ENCODE measurements at regions not wholly inside any gene's neighbourhood (a gene's known extent, or its start where the extent isn't known, plus 50 kb on each side); places are given as distances from the start of the nearest gene placed in this dataset.
"Not testable (repeated sequence)": the region's sequence is repeated elsewhere in the genome, so short reads cannot be mapped to it uniquely, and the experiment has no call there.

- DNase-seq (ENCODE audit: insufficient read length): no peak
- TF ChIP-seq TAF1 (IDR thresholded peaks at IDR 0.05; ENCODE audit: borderline replicate concordance, low read depth, low read length): no peak
- TF ChIP-seq POLR2A (IDR thresholded peaks at IDR 0.05; ENCODE audit: low read depth, low read length): no peak
- no peak for TF ChIP-seq POLR2AphosphoS5 (IDR thresholded peaks at IDR 0.05; ENCODE audit: low read depth, low read length)
- no peak for FAIRE-seq
These were observed 96.6 kb downstream of the GATA3 start for GRCh38 chr10:8151086-8151485.

- TF ChIP-seq TAF1 (IDR thresholded peaks at IDR 0.05; ENCODE audit: borderline replicate concordance, low read depth, low read length) (no peak), POLR2A (IDR thresholded peaks at IDR 0.05; ENCODE audit: low read depth, low read length) (no peak), POLR2AphosphoS5 (IDR thresholded peaks at IDR 0.05; ENCODE audit: low read depth, low read length) (no peak)
- peak; percentile 65 for FAIRE-seq
These were observed 102.4 kb downstream of the GATA3 start for GRCh38 chr10:8156918-8157317.

GRCh38 chr10:8158193-8159071 lies 103.9 kb downstream of the GATA3 start:
- TF ChIP-seq POLR2AphosphoS5 (IDR thresholded peaks at IDR 0.05; ENCODE audit: low read depth, low read length): no peak
- TF ChIP-seq TAF1 (IDR thresholded peaks at IDR 0.05; ENCODE audit: borderline replicate concordance, low read depth, low read length): no peak
- no peak for TF ChIP-seq POLR2A (IDR thresholded peaks at IDR 0.05; ENCODE audit: low read depth, low read length)
- FAIRE-seq: no peak
- DNase-seq (ENCODE audit: insufficient read length): no peak

More at GRCh38 chr10:8156918-8157317, 102.4 kb downstream of the GATA3 start:
- DNase-seq (ENCODE audit: insufficient read length): no peak

- FAIRE-seq (peak; percentile 17), DNase-seq (ENCODE audit: insufficient read length) (no peak)
- no peak for TF ChIP-seq POLR2AphosphoS5 (IDR thresholded peaks at IDR 0.05; ENCODE audit: low read depth, low read length)
- no peak for TF ChIP-seq TAF1 (IDR thresholded peaks at IDR 0.05; ENCODE audit: borderline replicate concordance, low read depth, low read length)
- no peak for TF ChIP-seq POLR2A (IDR thresholded peaks at IDR 0.05; ENCODE audit: low read depth, low read length)
These were observed 105.1 kb downstream of the GATA3 start for GRCh38 chr10:8159341-8160165.

- no peak for FAIRE-seq
- DNase-seq (ENCODE audit: insufficient read length): no peak
- TF ChIP-seq POLR2A (IDR thresholded peaks at IDR 0.05; ENCODE audit: low read depth, low read length) (no peak), POLR2AphosphoS5 (IDR thresholded peaks at IDR 0.05; ENCODE audit: low read depth, low read length) (no peak), TAF1 (IDR thresholded peaks at IDR 0.05; ENCODE audit: borderline replicate concordance, low read depth, low read length) (no peak)
These were observed 109.3 kb downstream of the GATA3 start for GRCh38 chr10:8163824-8164223.

DNA sequence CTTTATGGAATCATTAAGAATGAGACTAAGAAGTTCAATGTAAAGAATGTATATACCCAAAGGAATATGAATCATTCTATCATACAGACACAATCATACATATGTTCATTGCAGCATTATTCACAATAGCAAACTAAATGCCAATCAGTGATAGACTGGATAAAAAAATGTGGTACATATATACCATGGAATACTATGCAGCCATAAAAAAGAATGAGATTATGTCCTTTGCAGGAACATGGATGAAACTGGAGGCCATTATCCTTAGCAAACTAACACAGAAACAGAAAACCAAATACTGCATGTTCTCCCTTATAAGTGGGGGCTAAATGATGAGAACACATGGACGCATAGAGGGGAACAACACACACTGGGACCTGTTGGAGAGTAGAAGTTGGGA lies 110.2 kb downstream of the GATA3 start:
- not testable (repeated sequence) for FAIRE-seq; DNase-seq (ENCODE audit: insufficient read length)

DNA sequence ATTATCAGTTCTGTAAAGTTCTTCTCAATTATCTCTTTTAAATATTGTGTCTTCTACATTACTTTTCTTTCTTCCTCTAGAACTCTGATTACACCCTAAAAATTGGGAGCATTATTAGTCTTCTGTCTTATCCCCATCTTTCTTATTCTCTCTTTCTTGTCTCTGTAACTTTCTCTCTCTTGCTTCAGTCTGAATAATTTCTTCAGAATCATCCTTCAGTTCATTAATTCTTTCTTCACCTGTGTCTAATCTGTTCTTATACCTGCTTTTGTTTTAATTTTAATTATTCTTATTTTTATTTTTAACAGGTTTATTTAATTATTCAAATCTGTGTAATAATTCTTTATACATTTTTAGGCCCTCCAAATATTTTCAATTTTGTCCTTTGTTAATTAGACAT lies 114.3 kb downstream of the GATA3 start:
- TF ChIP-seq TAF1 (IDR thresholded peaks at IDR 0.05; ENCODE audit: borderline replicate concordance, low read depth, low read length): no peak
- no peak for TF ChIP-seq POLR2AphosphoS5 (IDR thresholded peaks at IDR 0.05; ENCODE audit: low read depth, low read length)
- TF ChIP-seq POLR2A (IDR thresholded peaks at IDR 0.05; ENCODE audit: low read depth, low read length): no peak
- no peak for FAIRE-seq
- DNase-seq (ENCODE audit: insufficient read length): no peak

DNA sequence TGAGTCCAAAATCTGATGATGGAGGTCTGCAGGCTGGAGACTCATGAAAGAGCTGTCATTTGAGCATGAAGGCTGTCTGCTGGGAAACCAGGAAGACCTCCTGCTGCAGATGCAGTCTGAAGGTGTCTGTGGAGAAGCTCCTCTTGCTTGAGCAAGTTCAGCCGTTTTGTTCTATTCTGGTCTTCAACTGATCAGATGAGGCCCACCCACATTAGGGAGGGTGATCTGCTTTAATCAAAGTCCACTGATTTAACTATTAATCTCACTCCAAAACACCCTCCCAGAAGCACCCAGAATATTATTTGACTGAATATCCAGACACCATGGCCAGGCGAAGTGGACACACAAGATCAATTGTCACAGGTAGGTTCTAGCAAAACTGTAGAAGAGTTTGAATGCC lies 116.5 kb downstream of the GATA3 start:
- TF ChIP-seq POLR2A (IDR thresholded peaks at IDR 0.05; ENCODE audit: low read depth, low read length) (no peak), TAF1 (IDR thresholded peaks at IDR 0.05; ENCODE audit: borderline replicate concordance, low read depth, low read length) (no peak), POLR2AphosphoS5 (IDR thresholded peaks at IDR 0.05; ENCODE audit: low read depth, low read length) (no peak)
- DNase-seq (ENCODE audit: insufficient read length) (no peak), FAIRE-seq (no peak)

- TF ChIP-seq TAF1 (IDR thresholded peaks at IDR 0.05; ENCODE audit: borderline replicate concordance, low read depth, low read length) (no peak), POLR2AphosphoS5 (IDR thresholded peaks at IDR 0.05; ENCODE audit: low read depth, low read length) (no peak), POLR2A (IDR thresholded peaks at IDR 0.05; ENCODE audit: low read depth, low read length) (no peak)
- DNase-seq (ENCODE audit: insufficient read length): no peak
- FAIRE-seq: no peak
These were observed 118.1 kb downstream of the GATA3 start for GRCh38 chr10:8172604-8173003.

DNA sequence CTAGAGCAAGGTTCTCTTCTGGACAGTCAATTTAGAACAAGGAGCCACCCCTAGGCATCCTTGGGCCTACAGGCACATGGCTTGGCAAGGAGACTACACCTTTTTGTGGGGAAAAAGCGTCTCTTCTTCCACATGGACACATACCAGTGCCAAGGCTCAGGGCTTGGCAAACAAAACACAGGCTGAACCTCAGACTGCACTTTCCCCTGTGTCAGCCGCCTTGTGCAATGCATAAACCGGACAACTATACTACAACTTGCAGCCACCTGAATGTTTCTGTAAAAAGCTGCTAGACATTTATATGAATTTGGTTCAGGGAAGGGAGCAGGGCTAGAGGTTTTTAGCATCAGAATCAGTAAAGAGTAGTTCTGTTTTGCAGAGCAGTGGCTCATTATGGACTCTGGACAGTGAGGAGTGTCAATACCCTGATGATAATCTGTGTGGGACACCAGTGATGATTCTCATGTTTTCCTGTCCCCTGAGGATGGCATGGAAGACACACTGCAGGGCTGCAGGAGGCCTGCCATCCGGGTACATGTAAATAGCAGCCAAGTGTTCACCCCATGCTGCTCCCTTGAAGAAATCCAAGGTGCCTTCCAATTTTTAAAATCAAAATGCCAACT lies 118.9 kb downstream of the GATA3 start:
- no peak for FAIRE-seq
- TF ChIP-seq POLR2A (IDR thresholded peaks at IDR 0.05; ENCODE audit: low read depth, low read length) (no peak), TAF1 (IDR thresholded peaks at IDR 0.05; ENCODE audit: borderline replicate concordance, low read depth, low read length) (no peak), POLR2AphosphoS5 (IDR thresholded peaks at IDR 0.05; ENCODE audit: low read depth, low read length) (no peak)
- no peak for DNase-seq (ENCODE audit: insufficient read length)

DNA sequence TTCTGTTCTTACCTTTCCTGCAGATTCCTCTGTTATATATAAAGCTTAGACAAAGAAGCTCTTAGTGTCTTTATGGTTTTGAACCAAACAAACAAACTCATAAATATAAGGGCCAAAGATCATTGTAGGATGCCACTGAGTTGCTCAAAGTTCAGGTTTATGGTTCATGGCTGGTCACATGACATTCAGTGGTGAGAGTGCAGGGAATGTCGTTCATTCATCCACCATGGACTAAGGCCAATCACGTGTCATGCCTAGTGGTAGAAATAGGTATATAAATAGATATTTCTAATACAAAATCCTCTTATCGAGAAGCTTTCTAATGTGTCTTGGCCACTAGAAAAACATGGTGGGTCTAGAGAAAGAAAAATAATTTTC lies 119.4 kb downstream of the GATA3 start:
- DNase-seq (ENCODE audit: insufficient read length): no peak
- FAIRE-seq: no peak
- no peak for TF ChIP-seq POLR2A (IDR thresholded peaks at IDR 0.05; ENCODE audit: low read depth, low read length)
- TF ChIP-seq POLR2AphosphoS5 (IDR thresholded peaks at IDR 0.05; ENCODE audit: low read depth, low read length): no peak
- no peak for TF ChIP-seq TAF1 (IDR thresholded peaks at IDR 0.05; ENCODE audit: borderline replicate concordance, low read depth, low read length)
